HEK293T (cell line): ENCODE measurements at regions not wholly inside any gene's neighbourhood (a gene's known extent, or its start where the extent isn't known, plus 50 kb on each side); places are given as distances from the start of the nearest gene placed in this dataset.

ENCODE experiments used
- ARNT ChIP-seq: fragments of 450-650 bp; IDR thresholded peaks from 2 replicates; pipeline ENCODE4 v1.6.1; 2017; ENCODE audit warnings: mild to moderate bottlenecking
- BHLHE40 ChIP-seq: fragments of 450-650 bp; IDR thresholded peaks from 2 replicates; pipeline ENCODE4 v1.6.1; 2016; ENCODE audit warnings: mild to moderate bottlenecking, moderate library complexity, borderline replicate concordance
- CTBP1 ChIP-seq: fragments of 450-650 bp; IDR thresholded peaks from 2 replicates; pipeline ENCODE4 v1.6.1; 2016; ENCODE audit warnings: borderline replicate concordance
- FOXA1 ChIP-seq: fragments of 450-650 bp; IDR thresholded peaks from 2 replicates; pipeline ENCODE4 v1.6.1; 2016; ENCODE audit warnings: mild to moderate bottlenecking
- FOXK2 ChIP-seq: fragments of 450-650 bp; IDR thresholded peaks from 2 replicates; pipeline ENCODE4 v1.6.1; 2016; ENCODE audit warnings: mild to moderate bottlenecking
- LEF1 ChIP-seq: fragments of 450-650 bp; IDR thresholded peaks from 2 replicates; pipeline ENCODE4 v1.6.1; 2017; ENCODE audit warnings: mild to moderate bottlenecking, borderline replicate concordance
- PKNOX1 ChIP-seq: fragments of 450-650 bp; IDR thresholded peaks from 2 replicates; pipeline ENCODE4 v1.6.1; 2016
- SUZ12 ChIP-seq: fragments of 450-650 bp; IDR thresholded peaks from 2 replicates; pipeline ENCODE4 v1.6.1; 2016; ENCODE audit warnings: mild to moderate bottlenecking
- TARDBP ChIP-seq: fragments of 450-650 bp; IDR thresholded peaks from 2 replicates; pipeline ENCODE4 v1.6.1; 2016

GRCh38 chr11:100632941-100633452 lies 54.1 kb upstream of the ARHGAP42 start:
- TF ChIP-seq LEF1 (no peak), FOXA1 (no peak), FOXK2 (no peak), BHLHE40 (no peak), CTBP1 (no peak), TARDBP (no peak), PKNOX1 (no peak), SUZ12 (no peak), ARNT (no peak)
